ENCODE measurements at regions not wholly inside any gene's neighbourhood (a gene's known extent, or its start where the extent isn't known, plus 50 kb on each side); places are given as distances from the start of the nearest gene placed in this dataset.

DNA sequence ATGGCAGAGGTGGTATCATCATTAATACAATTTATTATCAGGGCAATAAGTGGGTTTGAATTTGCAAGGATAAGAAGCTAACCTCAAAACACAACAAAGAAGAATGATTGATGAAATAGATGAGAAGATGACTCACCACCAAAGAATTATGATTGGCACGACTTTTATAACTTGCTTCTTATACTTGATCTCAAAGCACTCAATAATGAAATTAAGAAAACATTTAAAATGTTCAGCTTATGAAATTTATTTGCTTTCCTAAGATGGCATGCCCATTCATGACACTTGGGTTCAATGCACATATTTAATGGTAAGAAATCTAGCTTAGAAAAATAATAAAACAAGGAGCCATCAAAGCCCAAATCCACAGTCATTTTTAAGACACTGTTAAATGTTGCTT is 477.5 kb downstream of the GJA1 start:
- POLR2A ChIA-PET: no interaction called here
- no peaks in the 10 kb centered on the region for H3K27me3 ChIP-seq (ENCODE audit: control insufficient read depth, insufficient read depth, low read length)
- CTCF ChIA-PET: no interaction called here
- no peak for DNase-seq (ENCODE audit: low read depth, low spot score)
- H3K27ac ChIP-seq (ENCODE audit: low read depth, low read length): no peak overlapping the region
- TF ChIP-seq, protein P1, sequence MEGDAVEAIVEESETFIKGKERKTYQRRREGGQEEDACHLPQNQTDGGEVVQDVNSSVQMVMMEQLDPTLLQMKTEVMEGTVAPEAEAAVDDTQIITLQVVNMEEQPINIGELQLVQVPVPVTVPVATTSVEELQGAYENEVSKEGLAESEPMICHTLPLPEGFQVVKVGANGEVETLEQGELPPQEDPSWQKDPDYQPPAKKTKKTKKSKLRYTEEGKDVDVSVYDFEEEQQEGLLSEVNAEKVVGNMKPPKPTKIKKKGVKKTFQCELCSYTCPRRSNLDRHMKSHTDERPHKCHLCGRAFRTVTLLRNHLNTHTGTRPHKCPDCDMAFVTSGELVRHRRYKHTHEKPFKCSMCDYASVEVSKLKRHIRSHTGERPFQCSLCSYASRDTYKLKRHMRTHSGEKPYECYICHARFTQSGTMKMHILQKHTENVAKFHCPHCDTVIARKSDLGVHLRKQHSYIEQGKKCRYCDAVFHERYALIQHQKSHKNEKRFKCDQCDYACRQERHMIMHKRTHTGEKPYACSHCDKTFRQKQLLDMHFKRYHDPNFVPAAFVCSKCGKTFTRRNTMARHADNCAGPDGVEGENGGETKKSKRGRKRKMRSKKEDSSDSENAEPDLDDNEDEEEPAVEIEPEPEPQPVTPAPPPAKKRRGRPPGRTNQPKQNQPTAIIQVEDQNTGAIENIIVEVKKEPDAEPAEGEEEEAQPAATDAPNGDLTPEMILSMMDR (IDR thresholded peaks at IDR 0.05; ENCODE audit: low read depth, low read length): no peak
- no peak overlapping the region for H3K4me3 ChIP-seq (ENCODE audit: low read depth, low read length)
- peaks cover 2% of the 10 kb centered on the region; the same call in 1 of the 2 replicates for H3K9me3 ChIP-seq (ENCODE audit: control insufficient read depth, insufficient read depth, low read length)

DNA sequence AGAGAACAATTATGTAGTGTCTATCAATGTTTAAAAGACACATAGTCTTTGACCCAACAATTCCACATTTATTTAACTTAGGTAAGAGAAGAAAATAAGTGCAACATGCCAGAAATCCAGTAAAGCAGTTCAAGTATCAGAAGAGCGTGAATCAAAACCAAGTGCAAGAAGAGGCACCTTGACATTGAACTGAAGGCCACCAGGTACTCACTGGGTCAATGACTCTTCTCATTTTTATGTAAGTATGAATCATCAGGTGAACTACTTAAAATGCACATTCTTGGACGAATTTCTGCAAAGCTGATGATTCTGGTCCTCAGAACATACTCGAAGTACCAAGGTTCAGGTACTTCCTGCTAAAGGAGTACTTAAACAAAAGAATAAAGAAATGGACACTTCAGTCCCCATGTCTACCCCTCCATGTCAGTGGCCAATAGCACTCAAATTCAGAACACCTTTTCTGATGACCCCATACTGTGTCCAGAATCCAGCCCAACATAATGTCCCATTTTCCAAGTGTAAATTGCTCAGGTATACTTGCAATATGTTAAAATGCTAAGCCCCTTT is 481.9 kb downstream of the GJA1 start:
- Histone ChIP-seq H3K4me3 (ENCODE audit: low read depth, low read length) (no peak overlapping the region), H3K27me3 (ENCODE audit: control insufficient read depth, insufficient read depth, low read length) (no peaks in the 10 kb centered on the region), H3K27ac (ENCODE audit: low read depth, low read length) (no peak overlapping the region), H3K9me3 (ENCODE audit: control insufficient read depth, insufficient read depth, low read length) (no peaks in the 10 kb centered on the region)
- TF ChIP-seq, protein P1 (IDR thresholded peaks at IDR 0.05; ENCODE audit: low read depth, low read length): no peak
- POLR2A ChIA-PET: no interaction called here
- no peak for DNase-seq (ENCODE audit: low read depth, low spot score)
- CTCF ChIA-PET: no interaction called here

DNA sequence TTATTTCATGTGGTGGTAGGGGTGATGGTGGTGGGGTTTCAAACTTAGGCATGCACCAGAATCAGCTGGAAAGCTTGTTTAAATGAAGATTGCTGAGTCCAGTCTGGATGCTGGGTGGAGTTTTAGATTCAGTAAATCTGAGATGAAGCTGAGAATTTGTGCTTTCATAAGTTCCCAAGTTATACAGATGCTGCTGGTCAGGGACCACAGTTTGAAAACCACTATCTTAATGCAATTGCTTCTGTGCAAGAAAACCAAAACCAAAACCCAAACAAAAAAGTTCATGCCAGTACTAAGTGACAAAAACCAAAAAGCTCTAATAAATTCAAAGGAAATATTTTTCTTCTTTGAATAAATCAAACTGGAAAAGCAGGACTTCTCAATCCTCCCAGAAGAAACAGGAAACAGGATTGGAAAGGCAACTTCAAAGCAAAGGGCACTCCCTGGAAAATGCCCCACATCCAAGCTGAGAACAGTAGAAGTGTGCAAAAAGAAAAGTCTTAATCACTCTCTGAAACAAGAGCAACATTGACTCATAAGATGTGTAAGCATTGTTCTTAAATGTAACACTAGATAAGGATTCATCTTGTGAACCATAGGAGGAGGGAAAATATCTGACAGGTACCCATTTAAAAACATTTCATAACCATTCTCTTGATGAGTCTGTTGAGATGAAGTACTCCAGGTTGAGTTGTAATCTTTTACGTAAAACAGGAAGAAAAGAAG is 481.5 kb upstream of the HSF2 start:
- ChIA-PET POLR2A (no interaction called here), CTCF (no interaction called here)
- Histone ChIP-seq H3K4me3 (ENCODE audit: low read depth, low read length) (no peak overlapping the region), H3K27me3 (ENCODE audit: control insufficient read depth, insufficient read depth, low read length) (no peaks in the 10 kb centered on the region), H3K9me3 (ENCODE audit: control insufficient read depth, insufficient read depth, low read length) (no peaks in the 10 kb centered on the region), H3K27ac (ENCODE audit: low read depth, low read length) (no peak overlapping the region)
- DNase-seq (ENCODE audit: low read depth, low spot score): no peak
- TF ChIP-seq, protein P1 (IDR thresholded peaks at IDR 0.05; ENCODE audit: low read depth, low read length): no peak

DNA sequence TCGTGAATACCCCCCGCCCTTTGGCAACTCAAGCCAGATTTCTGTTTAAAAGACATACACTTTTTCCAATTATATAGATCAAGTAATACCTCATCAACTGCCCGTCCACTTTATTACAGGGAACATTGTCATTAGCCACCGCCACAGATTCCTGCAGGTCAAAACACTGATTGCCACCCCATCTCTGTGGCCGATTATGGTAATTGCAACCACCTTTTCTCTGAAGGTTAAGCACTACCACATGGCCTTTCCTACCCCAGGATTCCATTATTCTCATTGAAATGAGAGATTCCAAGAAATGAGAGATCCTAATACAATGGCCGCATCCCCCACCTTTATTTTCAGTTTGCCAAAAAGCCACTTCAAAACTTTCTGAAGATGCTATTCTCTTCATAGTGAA is 478.8 kb upstream of the HSF2 start:
- ChIA-PET CTCF (no interaction called here), POLR2A (no interaction called here)
- Histone ChIP-seq H3K27ac (ENCODE audit: low read depth, low read length) (no peak overlapping the region), H3K9me3 (ENCODE audit: control insufficient read depth, insufficient read depth, low read length) (no peaks in the 10 kb centered on the region), H3K4me3 (ENCODE audit: low read depth, low read length) (no peak overlapping the region), H3K27me3 (ENCODE audit: control insufficient read depth, insufficient read depth, low read length) (no peaks in the 10 kb centered on the region)
- DNase-seq (ENCODE audit: low read depth, low spot score): no peak
- TF ChIP-seq, protein P1 (IDR thresholded peaks at IDR 0.05; ENCODE audit: low read depth, low read length): no peak

DNA sequence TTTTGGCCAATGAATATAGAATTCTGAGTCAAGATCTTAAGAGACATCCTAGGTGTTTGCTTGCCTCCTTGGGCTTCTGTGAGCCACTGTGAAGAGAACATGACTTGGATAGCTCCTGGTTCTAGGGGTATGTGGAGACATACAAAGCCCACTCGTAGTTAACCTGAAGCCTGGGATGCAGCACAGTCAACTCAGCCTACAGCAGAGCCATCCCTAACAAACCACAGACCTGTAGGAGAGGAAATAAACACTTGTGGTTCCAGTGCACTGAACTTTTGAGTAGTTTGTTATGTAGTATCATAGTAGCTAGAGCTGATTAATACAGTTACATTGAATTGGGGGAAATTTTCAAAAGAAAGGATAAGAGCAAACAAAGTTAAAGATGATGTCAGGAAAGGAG is 474.4 kb upstream of the HSF2 start:
- no peaks in the 10 kb centered on the region for H3K27me3 ChIP-seq (ENCODE audit: control insufficient read depth, insufficient read depth, low read length)
- H3K9me3 ChIP-seq (ENCODE audit: control insufficient read depth, insufficient read depth, low read length): no peaks in the 10 kb centered on the region
- no peak overlapping the region for H3K4me3 ChIP-seq (ENCODE audit: low read depth, low read length)
- DNase-seq (ENCODE audit: low read depth, low spot score): no peak
- POLR2A ChIA-PET: no interaction called here
- H3K27ac ChIP-seq (ENCODE audit: low read depth, low read length): no peak overlapping the region
- CTCF ChIA-PET: no interaction called here
- TF ChIP-seq, protein P1 (IDR thresholded peaks at IDR 0.05; ENCODE audit: low read depth, low read length): no peak

All from AG04450 (cell line).